ENCODE measurements at regions not wholly inside any gene's neighbourhood (a gene's known extent, or its start where the extent isn't known, plus 50 kb on each side); places are given as distances from the start of the nearest gene placed in this dataset.

DNA sequence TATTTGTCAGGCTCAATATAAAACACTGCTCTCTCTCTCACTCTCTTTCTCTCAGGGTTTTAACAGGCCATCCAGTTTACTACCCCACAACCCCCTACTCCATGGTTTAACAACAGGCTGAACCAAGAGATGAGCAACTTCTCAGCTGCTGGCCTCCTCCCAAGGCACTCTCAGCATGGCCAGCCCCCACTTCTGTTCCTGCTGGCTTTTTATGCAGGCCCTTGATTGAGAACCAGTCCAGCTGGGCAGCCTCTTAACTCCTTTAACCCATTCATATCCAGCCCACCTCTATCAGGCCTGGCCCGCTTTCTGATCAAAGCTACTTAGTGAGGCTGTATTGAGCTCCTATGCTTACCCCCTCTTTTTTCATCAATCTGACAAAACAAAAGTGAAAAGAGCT, 346.8 kb upstream of the POU3F2 start:
- TF ChIP-seq, protein P1, sequence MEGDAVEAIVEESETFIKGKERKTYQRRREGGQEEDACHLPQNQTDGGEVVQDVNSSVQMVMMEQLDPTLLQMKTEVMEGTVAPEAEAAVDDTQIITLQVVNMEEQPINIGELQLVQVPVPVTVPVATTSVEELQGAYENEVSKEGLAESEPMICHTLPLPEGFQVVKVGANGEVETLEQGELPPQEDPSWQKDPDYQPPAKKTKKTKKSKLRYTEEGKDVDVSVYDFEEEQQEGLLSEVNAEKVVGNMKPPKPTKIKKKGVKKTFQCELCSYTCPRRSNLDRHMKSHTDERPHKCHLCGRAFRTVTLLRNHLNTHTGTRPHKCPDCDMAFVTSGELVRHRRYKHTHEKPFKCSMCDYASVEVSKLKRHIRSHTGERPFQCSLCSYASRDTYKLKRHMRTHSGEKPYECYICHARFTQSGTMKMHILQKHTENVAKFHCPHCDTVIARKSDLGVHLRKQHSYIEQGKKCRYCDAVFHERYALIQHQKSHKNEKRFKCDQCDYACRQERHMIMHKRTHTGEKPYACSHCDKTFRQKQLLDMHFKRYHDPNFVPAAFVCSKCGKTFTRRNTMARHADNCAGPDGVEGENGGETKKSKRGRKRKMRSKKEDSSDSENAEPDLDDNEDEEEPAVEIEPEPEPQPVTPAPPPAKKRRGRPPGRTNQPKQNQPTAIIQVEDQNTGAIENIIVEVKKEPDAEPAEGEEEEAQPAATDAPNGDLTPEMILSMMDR (IDR thresholded peaks at IDR 0.05; ENCODE audit: insufficient read depth, low read depth, low read length), result no peak
- no peak for TF ChIP-seq EZH2 (IDR thresholded peaks at IDR 0.05; ENCODE audit: insufficient read depth, low read length)
